ENCODE measurements at regions not wholly inside any gene's neighbourhood (a gene's known extent, or its start where the extent isn't known, plus 50 kb on each side); places are given as distances from the start of the nearest gene placed in this dataset.

DNA sequence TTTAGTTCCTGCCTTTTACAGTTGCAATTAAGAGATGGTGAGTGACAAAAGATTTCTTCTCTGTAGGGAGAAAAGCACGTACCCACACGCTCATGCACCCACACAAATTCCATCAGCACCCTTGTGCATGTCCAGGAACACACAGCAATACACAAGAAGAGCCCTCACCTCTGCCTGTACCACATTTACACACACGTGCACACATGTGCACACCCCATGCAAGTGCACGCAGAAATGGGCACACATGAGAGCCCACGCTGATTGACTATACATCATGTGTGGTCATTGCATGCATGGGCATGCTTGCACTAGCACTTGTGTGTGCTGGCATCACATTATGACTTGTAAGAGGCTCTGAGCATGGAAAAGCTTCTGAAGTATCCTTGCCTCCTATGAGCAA lies 70.5 kb downstream of the SERPINA3 start:
- DNase-seq (ENCODE audit: low read depth): no peak

- DNase-seq (ENCODE audit: low read depth): no peak
Observed at GRCh38 chr14:94682061-94682516, 69.9 kb downstream of the SERPINA3 start.

GRCh38 chr14:94681300-94682060 lies 69.3 kb downstream of the SERPINA3 start:
- DNase-seq (ENCODE audit: low read depth): peak; percentile 73

- DNase-seq (ENCODE audit: low read depth): no peak
Observed at GRCh38 chr14:94680862-94681288, 68.7 kb downstream of the SERPINA3 start.

- no peak for DNase-seq (ENCODE audit: low read depth)
Observed at GRCh38 chr14:94679937-94680861, 68.0 kb downstream of the SERPINA3 start.

DNA sequence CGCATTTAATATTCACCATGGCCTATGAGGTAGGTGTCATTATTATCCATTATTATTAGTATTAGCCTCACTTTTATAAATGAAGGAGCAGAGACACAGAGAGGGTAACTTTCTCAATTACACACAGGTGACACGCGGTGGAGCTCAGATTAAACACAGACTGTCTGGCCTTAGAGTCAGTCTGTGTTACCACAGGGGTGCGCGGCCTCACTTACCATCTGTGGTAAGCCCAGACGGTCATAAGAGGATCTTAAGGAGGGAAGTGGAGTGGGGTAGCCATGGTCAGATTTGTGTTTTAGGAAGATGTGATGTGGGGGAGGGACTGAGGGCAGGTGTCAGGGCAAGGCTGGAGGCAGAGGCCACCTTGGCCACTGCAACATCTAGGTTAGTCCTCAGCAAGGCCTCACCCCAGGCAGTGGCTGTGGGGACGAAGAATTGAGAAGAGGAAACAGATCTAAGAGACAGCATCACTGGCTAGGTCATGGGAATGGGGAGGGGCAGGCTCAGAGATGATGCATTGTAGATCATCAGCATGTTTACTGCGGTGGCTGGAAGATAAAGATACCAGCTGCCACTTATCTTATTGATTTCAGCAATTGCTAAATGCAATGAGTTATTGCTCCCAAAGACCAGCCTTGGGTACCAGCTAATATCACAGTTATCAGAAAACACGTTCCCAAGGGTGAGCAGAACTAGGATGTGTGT lies 67.1 kb downstream of the SERPINA3 start:
- DNase-seq (ENCODE audit: low read depth): no peak

DNA sequence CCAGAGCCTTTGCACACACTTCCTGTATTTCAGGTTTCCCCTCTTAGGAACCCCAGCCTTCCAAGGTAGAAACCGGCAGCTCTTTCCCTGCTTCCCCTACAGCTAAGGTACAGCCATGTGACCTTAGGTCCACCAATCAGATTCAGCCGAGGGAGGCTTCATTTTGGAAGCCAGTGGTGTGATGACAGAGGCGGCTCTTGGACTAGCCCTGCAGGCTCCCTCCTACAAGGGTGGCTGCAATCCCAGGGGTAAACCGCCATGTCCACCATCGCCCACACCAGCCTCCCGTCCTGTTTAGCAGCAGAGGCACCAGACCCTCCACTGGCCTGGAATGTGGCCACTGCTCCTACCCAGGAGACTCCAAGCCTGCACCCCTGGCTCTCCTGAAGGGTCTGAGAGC lies 65.6 kb downstream of the SERPINA3 start:
- no peak for DNase-seq (ENCODE audit: low read depth)

- no peak for DNase-seq (ENCODE audit: low read depth)
Observed at GRCh38 chr14:94677213-94677612, 65.0 kb downstream of the SERPINA3 start.

DNA sequence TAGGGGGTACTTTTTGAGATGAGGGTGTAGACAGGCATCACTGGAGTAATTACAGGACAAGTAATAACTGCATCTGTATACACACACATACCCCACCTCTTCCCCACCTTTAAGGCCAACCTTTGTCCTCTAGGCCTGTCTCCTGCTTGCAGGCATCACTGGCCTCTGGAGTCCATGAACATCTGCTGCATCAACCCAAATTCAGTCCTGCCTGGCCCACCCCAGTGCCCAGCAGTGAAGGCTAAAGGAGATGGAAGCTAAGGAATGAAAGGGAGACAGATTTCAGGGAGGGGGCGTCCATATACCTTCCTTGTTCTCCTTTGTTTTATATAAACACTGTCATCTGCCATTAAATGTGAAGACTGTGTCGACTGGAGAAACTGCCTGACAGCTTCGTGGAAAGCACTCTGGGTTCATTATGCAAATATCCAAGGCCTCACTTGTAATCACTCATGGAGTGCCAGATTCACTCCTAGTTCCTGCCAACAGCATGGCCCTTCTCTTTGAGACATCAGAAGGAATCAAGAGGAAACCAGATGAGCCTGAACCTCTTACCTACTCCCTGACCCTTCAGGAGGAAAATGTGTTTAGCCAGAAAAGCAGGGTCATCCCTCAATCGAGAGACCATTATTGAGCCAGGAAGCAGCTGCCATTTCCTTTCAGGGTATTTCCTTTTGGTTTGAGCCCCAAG lies 64.4 kb downstream of the SERPINA3 start:
- no peak for DNase-seq (ENCODE audit: low read depth)

DNA sequence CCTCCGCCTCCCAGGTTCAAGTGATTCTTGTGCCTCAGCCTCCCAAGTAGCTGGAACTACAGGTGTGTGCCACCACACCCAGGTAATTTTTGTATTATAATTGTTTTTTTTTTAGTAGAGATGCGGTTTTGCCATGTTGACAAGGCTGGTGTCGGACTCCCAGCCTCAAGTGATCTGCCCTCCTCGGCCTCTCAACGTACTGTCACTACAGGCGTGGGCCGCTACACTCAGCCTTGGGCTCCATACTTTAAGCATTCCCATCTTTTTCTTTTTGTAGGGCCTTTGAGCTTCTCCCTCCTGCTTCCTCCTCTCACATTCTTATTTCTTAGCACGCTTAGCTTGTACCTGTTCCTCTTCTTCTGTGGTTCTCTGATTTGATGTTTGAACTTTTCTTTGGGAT lies 62.8 kb downstream of the SERPINA3 start:
- no peak for DNase-seq (ENCODE audit: low read depth)

DNA sequence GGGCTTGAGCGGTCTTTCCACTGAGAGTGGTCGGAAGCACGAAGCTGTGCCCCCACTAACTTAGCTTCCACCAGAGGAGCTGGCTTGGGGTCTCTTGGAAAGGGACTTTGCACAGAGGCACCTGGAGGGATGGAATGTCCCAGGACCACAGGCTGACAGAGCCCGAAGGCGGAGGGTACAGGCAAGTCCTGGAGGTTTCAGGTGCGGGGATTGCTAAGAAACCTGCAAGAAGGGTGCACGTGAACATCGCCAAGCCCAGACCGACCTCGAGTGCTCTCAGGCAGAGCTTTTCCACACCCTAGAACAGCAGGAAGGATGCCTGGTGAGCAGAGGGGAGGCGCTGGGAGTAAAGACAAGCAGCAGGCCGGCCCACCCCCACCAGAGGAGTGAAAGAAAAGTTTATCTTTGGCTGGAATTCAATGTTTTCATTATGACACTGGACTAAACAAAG lies 61.6 kb downstream of the SERPINA3 start:
- peak; percentile 74 for DNase-seq (ENCODE audit: low read depth)

All from EH (cell line).